ENCODE measurements at regions not wholly inside any gene's neighbourhood (a gene's known extent, or its start where the extent isn't known, plus 50 kb on each side); places are given as distances from the start of the nearest gene placed in this dataset.
A peak's percentile ranks its signal among the peaks of the same experiment; 100 is the strongest.

DNA sequence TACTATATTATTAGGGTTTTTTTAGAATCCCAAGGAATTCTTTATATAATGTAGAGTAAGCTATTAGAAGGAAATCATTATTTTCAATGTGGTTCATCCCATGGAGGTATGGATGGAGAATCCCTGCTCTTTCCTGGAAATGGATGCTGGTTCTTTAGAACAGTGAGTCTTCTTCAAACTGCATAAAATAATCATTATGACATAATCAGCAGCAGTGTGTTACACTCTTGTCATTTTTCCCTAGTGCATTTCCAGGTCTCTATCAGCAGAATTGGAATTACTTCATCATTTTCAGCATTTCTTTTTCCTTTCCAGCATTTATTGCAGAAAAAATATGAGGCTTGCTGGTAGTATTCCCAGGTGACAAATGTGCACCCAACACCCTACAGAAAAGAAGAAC is 168.1 kb downstream of the ETAA1 start:
- no peaks in the 10 kb centered on the region for H3K36me3 ChIP-seq (ENCODE audit: low read depth)
- H3K27ac ChIP-seq (ENCODE audit: poor library complexity, severe bottlenecking): peak overlapping the region; percentile 16
- ATAC-seq (ENCODE audit: low read depth) (no peak), DNase-seq (ENCODE audit: low spot score) (no peak)
- no peaks in the 10 kb centered on the region for H3K9me3 ChIP-seq (ENCODE audit: severe bottlenecking)
- H3K27me3 ChIP-seq (ENCODE audit: insufficient read depth, poor library complexity, severe bottlenecking): no peaks in the 10 kb centered on the region
- H3K4me3 ChIP-seq (ENCODE audit: severe bottlenecking): no peak overlapping the region
- no peak for TF ChIP-seq CTCF (IDR thresholded peaks at IDR 0.05; ENCODE audit: poor library complexity, severe bottlenecking)
- H3K4me1 ChIP-seq (ENCODE audit: insufficient read depth, poor library complexity, severe bottlenecking): peaks cover 34% of the 10 kb centered on the region

GRCh38 chr2:67565761-67566160 is 168.6 kb downstream of the ETAA1 start:
- Histone ChIP-seq H3K4me1 (ENCODE audit: insufficient read depth, poor library complexity, severe bottlenecking) (peaks cover 33% of the 10 kb centered on the region), H3K4me3 (ENCODE audit: severe bottlenecking) (no peak overlapping the region), H3K9me3 (ENCODE audit: severe bottlenecking) (no peaks in the 10 kb centered on the region), H3K36me3 (ENCODE audit: low read depth) (no peaks in the 10 kb centered on the region), H3K27me3 (ENCODE audit: insufficient read depth, poor library complexity, severe bottlenecking) (no peaks in the 10 kb centered on the region), H3K27ac (ENCODE audit: poor library complexity, severe bottlenecking) (peak overlapping the region; percentile 16)
- ATAC-seq (ENCODE audit: low read depth) (peak; percentile 72), DNase-seq (ENCODE audit: low spot score) (no peak)
- TF ChIP-seq CTCF (IDR thresholded peaks at IDR 0.05; ENCODE audit: poor library complexity, severe bottlenecking): no peak

- DNase-seq (ENCODE audit: low spot score) (no peak), ATAC-seq (ENCODE audit: low read depth) (no peak)
Measured at GRCh38 chr2:67566285-67566684, 169.2 kb downstream of the ETAA1 start.

DNA sequence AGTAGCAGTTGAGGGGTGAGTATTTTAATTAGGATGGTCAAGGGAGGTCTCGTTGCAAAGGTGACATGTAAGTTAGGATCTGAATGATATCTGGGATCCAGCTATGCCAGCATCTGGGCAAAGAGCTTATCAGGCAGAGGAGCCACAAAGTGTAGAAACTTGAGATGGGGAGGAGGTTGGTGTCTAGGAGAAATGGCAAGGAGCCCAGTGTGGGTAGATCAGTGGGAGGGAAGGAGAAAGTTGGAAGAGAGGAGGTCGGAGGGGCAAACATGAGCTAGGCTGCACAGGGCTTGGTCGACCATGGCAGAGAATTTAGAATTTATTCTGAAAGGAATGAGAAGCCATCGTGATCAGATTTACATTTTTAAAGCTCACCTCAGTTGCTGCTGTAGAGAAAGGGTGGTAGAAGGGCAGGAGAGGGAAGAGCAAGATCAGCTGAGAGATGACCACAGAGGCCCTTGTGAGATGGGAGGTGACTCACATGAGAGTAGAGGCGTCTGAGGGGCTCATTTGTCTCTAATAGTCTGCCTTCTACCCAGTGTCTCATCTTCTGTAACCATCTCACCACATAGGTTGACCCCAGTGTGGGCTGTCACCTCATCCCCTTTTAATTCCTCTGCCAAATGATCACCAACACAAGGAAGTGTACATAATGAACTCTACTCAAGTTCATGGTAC is 170.0 kb downstream of the ETAA1 start:
- no peak for TF ChIP-seq CTCF (IDR thresholded peaks at IDR 0.05; ENCODE audit: poor library complexity, severe bottlenecking)
- DNase-seq (ENCODE audit: low spot score) (no peak), ATAC-seq (ENCODE audit: low read depth) (no peak)
- Histone ChIP-seq H3K4me3 (ENCODE audit: severe bottlenecking) (no peak overlapping the region), H3K4me1 (ENCODE audit: insufficient read depth, poor library complexity, severe bottlenecking) (peaks cover 26% of the 10 kb centered on the region), H3K27ac (ENCODE audit: poor library complexity, severe bottlenecking) (no peak overlapping the region), H3K27me3 (ENCODE audit: insufficient read depth, poor library complexity, severe bottlenecking) (no peaks in the 10 kb centered on the region), H3K9me3 (ENCODE audit: severe bottlenecking) (no peaks in the 10 kb centered on the region), H3K36me3 (ENCODE audit: low read depth) (no peaks in the 10 kb centered on the region)

More at GRCh38 chr2:67566285-67566684, 169.2 kb downstream of the ETAA1 start:
- Histone ChIP-seq H3K27ac (ENCODE audit: poor library complexity, severe bottlenecking) (peak overlapping the region; percentile 16), H3K4me1 (ENCODE audit: insufficient read depth, poor library complexity, severe bottlenecking) (peaks cover 27% of the 10 kb centered on the region), H3K27me3 (ENCODE audit: insufficient read depth, poor library complexity, severe bottlenecking) (no peaks in the 10 kb centered on the region), H3K9me3 (ENCODE audit: severe bottlenecking) (no peaks in the 10 kb centered on the region), H3K36me3 (ENCODE audit: low read depth) (no peaks in the 10 kb centered on the region), H3K4me3 (ENCODE audit: severe bottlenecking) (no peak overlapping the region)
- TF ChIP-seq CTCF (IDR thresholded peaks at IDR 0.05; ENCODE audit: poor library complexity, severe bottlenecking): no peak

DNA sequence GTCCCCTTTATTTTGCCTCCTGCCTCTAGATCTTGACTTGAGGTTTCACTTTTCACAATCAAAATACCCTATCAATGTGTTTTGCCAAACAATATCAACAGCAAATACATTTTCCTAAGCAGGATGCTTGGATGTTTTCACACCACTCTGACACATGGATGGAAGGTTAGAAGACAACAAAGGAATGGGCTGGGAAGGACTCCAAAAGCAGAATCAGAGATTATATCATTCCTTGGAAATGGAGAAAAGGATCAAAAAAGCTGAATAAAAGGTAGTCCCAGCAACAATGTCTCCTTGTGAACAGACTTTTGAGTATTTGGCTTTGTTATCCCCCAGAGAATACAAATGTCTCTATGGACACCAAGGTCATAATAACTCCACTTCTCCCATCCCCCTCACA is 170.8 kb downstream of the ETAA1 start:
- H3K9me3 ChIP-seq (ENCODE audit: severe bottlenecking): no peaks in the 10 kb centered on the region
- no peak for TF ChIP-seq CTCF (IDR thresholded peaks at IDR 0.05; ENCODE audit: poor library complexity, severe bottlenecking)
- peaks cover 26% of the 10 kb centered on the region for H3K4me1 ChIP-seq (ENCODE audit: insufficient read depth, poor library complexity, severe bottlenecking)
- H3K36me3 ChIP-seq (ENCODE audit: low read depth): no peaks in the 10 kb centered on the region
- no peaks in the 10 kb centered on the region for H3K27me3 ChIP-seq (ENCODE audit: insufficient read depth, poor library complexity, severe bottlenecking)
- H3K27ac ChIP-seq (ENCODE audit: poor library complexity, severe bottlenecking): no peak overlapping the region
- no peak for ATAC-seq (ENCODE audit: low read depth)
- H3K4me3 ChIP-seq (ENCODE audit: severe bottlenecking): no peak overlapping the region
- no peak for DNase-seq (ENCODE audit: low spot score)

All from RWPE2 (cell line).